ENCODE measurements at regions not wholly inside any gene's neighbourhood (a gene's known extent, or its start where the extent isn't known, plus 50 kb on each side); places are given as distances from the start of the nearest gene placed in this dataset.
"Not testable (repeated sequence)": the region's sequence is repeated elsewhere in the genome, so short reads cannot be mapped to it uniquely, and the experiment has no call there.

DNA sequence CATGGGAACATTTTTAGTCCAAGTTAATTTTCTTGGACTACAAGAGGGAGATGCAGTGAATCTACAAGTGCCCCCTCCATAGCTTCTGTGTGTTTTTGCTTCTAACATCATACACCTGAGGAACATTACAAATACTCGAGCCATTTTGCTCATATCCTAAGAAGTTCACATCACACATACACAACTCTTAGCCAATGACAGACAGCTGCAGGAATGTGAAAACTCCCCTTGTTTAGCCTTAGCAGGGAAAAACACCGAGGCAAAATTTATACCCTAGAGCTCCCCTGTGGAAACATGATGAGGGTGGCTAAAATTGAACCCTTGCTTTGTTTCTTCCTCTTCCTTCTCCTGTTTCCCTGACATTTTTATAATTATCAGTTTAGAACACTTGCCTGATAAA lies 928.3 kb upstream of the NRXN1 start:
- no peak for DNase-seq

GRCh38 chr2:51959696-51960095 lies 927.8 kb upstream of the NRXN1 start:
- no peak for DNase-seq

- DNase-seq = no peak
These were observed 922.0 kb upstream of the NRXN1 start for GRCh38 chr2:51953931-51954330.

- no peak for DNase-seq
These were observed 889.1 kb upstream of the NRXN1 start for GRCh38 chr2:51921076-51921475.

GRCh38 chr2:51920509-51920908 lies 888.6 kb upstream of the NRXN1 start:
- no peak for DNase-seq

DNA sequence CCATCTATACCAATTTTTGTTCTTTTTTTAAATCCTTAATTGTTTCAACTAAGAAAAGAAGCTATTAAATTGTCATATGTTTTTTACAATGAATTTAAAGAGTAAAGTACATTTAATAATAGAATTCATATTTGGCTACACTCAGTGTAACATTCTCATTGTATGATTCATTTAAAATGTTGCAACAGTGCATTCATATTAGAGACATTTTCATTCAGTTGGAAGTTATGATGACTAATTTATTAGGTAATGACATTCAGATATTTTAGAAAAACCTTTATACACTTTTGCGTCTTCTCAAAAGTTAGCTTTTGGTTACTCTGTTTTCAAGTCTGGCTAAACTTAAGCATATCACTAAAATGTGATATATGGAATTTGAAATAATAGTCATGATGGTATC lies 887.5 kb upstream of the NRXN1 start:
- no peak for DNase-seq

- DNase-seq = no peak
These were observed 886.2 kb upstream of the NRXN1 start for GRCh38 chr2:51918113-51918512.

GRCh38 chr2:51903728-51904127 lies 871.8 kb upstream of the NRXN1 start:
- DNase-seq = no peak

GRCh38 chr2:51899643-51900042 lies 867.7 kb upstream of the NRXN1 start:
- no peak for DNase-seq

DNA sequence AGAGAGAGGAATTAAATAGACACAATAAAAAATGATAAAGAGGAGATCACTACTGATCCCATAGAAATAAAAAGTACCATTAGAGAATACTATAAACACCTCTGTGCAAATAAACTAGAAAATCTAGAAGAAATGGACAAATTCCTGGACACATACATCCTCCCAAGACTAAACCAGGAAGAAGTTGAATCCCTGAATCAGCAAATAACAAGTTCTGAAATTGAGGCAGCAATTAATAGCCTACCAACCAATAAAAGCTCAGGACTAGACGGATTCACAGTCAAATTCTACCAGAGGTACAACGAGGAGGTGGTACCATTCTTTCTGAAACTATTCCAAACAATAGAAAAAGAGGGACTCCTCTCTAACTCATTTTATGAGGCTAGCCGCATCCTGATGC lies 862.7 kb upstream of the NRXN1 start:
- DNase-seq = not testable (repeated sequence)

- DNase-seq = no peak
These were observed 856.2 kb upstream of the NRXN1 start for GRCh38 chr2:51888120-51888519.

- DNase-seq = no peak
These were observed 849.7 kb upstream of the NRXN1 start for GRCh38 chr2:51881673-51882072.

DNA sequence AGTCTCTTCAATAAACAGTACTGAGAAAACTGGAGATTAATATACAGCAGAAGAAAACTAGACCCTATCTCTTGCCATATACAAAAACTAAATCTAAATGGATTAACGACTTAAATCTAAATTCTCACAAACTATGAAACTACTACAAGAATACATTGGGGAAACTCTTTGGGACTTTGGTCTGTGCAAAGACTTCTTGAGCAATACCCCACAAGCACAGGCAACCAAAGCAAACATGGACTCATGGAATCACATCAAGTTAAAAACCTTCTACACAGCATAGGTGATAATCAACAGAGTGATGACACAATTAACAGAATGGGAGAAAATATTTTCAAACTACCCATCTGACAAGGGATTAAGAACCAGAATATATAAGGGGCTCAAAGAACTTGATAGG lies 848.2 kb upstream of the NRXN1 start:
- no peak for DNase-seq

DNA sequence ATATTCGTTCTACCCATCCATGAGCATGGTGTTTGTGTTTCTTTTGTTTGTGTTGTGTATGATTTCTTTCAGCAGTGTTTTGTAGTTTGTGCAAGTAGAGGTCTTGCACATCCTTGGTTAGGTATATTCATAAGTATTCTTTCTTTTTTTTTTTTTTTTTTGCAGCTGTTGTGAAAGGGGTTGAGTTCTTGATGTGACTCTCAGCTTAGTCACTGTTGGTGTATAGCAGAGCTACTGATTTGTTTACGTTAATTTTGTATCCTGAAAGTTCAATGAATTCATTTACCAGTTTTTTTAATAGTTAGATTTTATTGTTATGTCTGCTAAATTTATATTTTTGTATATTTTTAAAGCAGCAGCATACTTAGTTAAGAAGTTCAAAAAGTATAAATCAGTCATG lies 834.4 kb upstream of the NRXN1 start:
- no peak for DNase-seq

DNA sequence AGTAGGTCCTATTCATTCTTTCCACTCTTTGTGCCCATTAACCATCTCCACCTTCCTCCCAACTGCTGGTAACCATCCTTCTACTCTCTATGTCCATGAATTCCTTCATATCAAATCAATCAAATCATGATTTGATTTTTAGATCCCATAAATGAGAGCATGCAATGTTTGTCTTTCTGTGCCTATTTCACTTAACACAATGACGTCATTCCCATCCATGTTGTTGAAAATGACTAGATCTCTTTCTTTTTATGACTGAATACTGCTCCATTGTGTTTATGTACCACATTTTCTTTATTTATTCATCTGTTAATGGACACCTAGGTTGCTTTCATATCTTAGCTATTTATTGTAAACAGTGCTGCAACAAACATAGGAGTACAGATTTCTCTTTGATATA lies 827.3 kb upstream of the NRXN1 start:
- DNase-seq = no peak

DNA sequence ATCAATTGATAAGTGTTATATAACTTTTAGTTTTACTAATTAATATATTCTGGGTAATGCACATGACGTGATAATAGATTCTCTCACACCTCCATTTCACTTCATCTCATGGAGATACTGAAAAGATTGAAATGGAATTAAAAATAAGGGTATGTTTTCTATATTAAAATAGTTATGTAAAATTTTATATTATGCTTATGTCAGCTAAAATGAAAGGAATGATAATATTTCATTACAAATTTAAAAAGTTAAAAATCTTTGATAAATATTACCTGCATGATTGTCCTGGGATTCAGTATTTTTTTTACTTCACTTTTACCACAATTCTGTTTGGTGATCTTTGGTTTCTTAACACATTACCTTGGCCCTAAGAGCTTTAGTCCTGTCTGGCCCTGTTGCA lies 823.8 kb upstream of the NRXN1 start:
- DNase-seq = no peak

DNA sequence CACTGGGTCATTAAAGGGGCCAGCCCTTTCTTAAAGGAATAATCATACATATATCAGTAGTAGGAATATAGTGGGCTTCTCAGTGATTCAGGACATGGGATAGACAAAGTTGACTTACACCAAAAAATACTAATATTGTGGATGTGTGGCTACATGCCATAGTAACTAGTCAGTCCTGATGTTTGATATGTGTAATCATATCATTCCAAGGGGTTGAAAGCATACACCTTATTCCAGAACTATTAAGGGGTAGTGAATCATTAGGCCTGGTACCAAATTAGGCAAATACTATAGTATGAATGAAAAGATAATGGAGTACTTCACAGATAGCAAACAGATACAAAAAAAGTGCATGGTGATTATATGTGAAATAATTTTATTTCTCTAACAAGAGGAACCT lies 814.9 kb upstream of the NRXN1 start:
- DNase-seq = no peak

GRCh38 chr2:51846018-51846417 lies 814.1 kb upstream of the NRXN1 start:
- DNase-seq = no peak

DNA sequence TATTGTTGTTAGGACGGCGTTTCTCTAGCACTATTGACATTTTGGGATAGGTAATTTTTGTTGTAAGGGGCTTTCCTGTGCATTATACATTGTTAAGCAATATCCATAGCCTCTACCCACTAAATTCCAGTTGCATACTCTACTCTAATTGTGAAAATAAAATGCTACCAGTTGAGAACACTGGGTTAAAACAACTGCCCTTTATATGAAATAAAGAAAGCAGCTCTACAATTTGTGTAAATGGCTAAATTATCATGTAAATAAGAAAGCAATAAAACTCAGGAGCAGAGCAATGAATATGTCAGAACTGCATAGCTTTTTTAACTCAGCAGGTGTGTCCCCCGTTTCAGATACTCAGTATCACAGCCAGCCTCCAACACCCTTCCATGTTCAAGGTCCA lies 812.7 kb upstream of the NRXN1 start:
- DNase-seq = no peak

DNA sequence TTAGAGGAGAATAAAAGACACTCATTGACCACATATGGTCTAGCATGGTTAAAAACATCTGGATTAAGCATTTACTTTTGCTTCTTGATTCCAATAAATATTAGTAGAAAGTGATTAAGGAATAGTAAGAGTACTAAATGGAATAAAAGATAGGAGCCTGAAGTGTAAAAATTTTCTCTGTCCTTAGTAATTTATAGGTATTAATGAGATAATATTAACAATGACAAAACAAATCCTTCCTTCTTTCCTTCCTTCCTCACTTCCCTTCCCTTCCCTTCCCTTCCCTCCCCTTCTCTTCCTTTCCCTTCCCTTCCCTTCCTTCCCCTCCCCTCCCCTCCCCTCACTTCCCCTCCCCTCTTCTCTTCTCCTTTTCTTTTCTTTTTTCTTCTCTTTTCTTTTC lies 797.5 kb upstream of the NRXN1 start:
- DNase-seq = no peak

DNA sequence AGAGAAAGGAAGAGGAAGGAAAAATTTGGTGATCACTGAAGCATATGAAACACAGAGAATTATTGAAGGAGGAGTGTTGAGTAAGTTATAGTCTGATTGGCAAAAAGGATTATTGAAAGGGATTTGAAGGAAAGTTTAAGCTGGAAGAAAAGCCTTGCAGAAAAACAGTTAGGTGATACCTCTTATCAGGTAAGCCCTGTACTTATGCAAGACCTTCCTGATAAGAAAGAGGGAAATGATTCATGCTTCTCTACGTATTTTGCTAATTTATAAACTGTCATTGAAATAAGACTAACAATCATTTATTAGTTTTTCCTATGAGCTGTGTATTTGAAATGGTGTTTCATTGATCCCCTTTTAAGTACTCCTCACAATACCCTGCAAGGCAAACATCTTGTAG lies 793.9 kb upstream of the NRXN1 start:
- DNase-seq = no peak

- no peak for DNase-seq
These were observed 781.3 kb upstream of the NRXN1 start for GRCh38 chr2:51813247-51813646.

GRCh38 chr2:51812138-51812866 lies 780.4 kb upstream of the NRXN1 start:
- DNase-seq = no peak

DNA sequence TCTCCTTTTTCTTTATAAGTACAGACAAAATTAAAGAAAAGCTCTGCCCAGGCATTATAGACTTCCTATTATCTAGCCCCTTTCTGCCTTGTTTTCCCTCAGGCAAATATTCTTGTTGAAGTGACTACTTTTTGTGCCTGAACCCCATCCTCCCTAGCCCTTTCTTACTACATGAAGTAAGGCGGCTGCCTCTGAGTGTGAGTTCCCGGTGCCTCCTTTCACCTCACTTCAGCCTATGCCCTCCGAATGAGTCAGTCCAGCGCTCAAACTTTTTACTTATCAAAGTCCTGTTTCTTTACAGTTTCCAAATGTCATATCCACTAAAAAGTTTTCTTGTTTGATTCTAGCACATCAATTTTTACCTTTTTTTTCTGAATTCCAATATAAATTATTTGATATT lies 778.3 kb upstream of the NRXN1 start:
- DNase-seq = no peak

DNA sequence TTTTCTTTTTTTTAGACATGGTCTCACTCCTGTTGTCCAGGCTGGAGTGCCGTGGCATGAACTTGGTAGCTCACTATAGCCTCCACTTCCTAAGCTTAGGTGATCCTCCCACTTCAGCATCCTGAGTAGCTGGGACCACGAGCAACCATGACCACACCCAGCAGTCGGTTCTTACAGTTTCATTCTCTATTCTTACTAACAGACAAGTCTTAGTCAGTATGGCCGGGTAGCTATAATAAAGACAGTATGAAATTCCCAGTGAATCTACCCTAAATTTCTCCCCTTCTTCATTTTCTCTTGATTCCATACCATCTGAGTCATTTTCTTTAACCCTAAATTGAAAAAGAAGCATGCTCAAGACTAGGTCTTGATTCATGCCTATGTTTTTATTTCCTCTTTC lies 775.3 kb upstream of the NRXN1 start:
- DNase-seq = no peak
